IMR-90 (cell line): ENCODE measurements at regions not wholly inside any gene's neighbourhood (a gene's known extent, or its start where the extent isn't known, plus 50 kb on each side); places are given as distances from the start of the nearest gene placed in this dataset.

Experiments used
- BHLHE40 ChIP-seq: fragments of 150-350 bp; IDR thresholded peaks from 2 replicates; pipeline ENCODE4 v1.6.1; 2016; ENCODE audit warnings: mild to moderate bottlenecking, low read depth, low read length
- CEBPB ChIP-seq: IDR thresholded peaks from 2 replicates; pipeline ENCODE4 v1.6.1; 2012; ENCODE audit warnings: low read depth, low read length, improper control_type of control experiment
- CTCF ChIP-seq: conservative IDR thresholded peaks from 2 replicates; pipeline ENCODE4 v1.5.1; 2012; ENCODE audit warnings: mild to moderate bottlenecking, low read depth, low read length, improper control_type of control experiment
- MAZ ChIP-seq: IDR thresholded peaks from 2 replicates; pipeline ENCODE4 v1.6.1; 2012; ENCODE audit warnings: low read depth, mild to moderate bottlenecking, low read length, improper control_type of control experiment, moderate library complexity, borderline replicate concordance
- MXI1 ChIP-seq: IDR thresholded peaks from 2 replicates; pipeline ENCODE4 v1.6.1; 2012; ENCODE audit warnings: low read depth, mild to moderate bottlenecking, low read length, moderate library complexity, borderline replicate concordance
- POLR2A ChIP-seq: IDR thresholded peaks from 2 replicates; pipeline ENCODE4 v1.6.1; 2012; ENCODE audit warnings: mild to moderate bottlenecking, low read depth, low read length

- TF ChIP-seq POLR2A (no peak), BHLHE40 (no peak), CTCF (no peak), MXI1 (no peak), CEBPB (0 out of 2 replicates have a peak, but pooled peaks have one; percentile 7), MAZ (no peak)
These were observed 336.9 kb downstream of the BMP4 start for GRCh38 chr14:53619691-53620231.
